Nucleus accumbens (tissue), 56 donors: ENCODE measurements at regions not wholly inside any gene's neighbourhood (a gene's known extent, or its start where the extent isn't known, plus 50 kb on each side); places are given as distances from the start of the nearest gene placed in this dataset.

Experiments
- DNase-seq, 56 donors: peaks; one replicate each; lab custom pipeline; 2025; lab: John Stamatoyannopoulos, UW

DNA sequence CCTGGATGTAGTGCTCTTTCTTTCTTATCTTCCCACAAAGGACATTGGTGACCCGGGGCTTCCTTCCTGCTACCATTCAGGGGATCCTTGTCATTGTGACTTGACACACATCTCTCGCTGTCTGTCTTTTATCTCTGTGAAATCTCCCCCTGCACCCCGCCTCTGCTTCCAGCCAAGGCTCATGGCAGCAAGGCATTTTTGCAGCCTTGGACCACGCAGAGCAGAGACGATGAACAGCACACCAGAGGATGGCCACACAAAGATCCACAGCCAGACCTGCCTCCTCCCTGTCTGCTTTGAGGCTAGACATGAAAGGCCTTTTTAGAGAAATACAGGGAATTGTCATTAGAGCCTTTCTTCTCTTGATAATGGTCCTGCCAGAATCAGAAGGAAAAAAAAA, 549.1 kb downstream of the CDK5RAP2 start:
- no peak for DNase-seq

DNA sequence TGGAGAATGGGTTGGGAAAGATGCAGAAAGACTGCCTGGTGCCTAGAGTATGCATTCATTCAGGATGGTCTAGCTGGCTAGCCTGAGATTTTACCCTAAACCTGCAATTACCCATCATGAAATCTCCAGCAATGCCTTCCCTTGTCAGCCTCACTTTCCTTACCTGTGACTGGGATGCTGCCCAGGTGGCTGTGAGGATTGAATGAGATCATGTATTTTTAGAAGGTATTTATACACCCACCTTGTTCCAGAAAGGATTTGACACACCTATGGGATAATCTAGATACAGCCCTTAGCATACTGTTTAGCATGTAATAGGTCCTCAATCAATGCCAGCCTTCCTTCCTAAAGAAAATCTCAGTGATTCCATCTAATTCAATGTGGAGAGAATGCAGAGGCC, 561.4 kb downstream of the CDK5RAP2 start:
- no peak for DNase-seq

DNA sequence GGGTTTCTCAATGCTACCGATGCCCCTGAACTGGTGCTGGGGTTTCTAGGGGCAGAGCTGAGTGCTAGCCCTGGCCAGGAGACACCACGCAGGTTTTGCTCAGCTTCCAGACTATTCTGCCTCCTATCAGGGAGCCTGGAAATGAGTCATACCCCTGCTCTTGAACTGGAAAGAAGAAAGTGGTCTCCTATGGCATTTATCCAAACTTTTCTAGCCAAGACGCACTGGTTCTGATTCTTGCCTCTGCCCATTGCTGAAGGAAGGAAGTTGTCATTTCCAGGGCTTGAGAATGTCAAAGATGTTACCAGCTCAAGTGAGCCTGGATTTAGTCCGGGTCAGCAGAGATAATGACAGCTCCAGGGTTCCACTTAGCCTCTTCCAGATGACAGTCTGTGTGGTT, 561.9 kb downstream of the CDK5RAP2 start:
- no peak for DNase-seq

DNA sequence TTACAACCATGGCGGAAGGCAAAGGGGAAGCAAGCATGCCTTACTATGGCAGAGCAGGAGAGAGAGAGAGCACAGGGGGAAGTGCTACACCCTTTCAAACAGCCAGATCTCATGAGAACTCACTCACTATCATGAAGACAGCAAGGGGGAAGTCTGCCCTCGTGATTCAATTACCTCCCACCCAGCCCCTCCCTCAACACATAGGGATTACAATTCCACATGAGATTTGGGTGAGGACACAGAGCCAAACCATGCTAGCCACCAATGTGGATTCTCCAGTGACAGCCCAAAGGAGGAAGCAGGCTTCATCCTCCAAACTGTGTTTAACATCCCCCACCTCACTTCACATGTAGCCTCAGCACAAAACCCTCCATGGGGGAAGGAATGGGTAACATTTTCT, 563.7 kb downstream of the CDK5RAP2 start:
- DNase-seq = no peak

DNA sequence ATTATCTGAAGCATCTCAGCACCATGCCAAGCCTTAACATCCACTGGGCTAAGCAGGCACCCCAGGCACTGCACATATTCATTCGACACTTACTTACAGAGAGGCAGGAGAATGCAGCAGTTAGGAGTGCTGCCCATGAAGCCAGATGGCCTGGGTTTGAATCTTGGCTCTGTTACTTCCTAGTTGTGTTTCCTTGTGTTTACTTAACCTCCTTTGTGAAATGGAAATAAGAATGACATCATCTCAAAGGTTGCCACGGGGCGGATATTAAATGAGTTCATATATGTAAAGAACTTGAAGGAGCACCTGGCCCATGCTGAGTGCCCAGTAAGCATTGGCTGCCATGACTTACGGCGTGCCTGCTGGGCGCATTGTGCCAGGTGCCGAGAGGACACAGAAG, 565.2 kb downstream of the CDK5RAP2 start:
- DNase-seq = no peak

DNA sequence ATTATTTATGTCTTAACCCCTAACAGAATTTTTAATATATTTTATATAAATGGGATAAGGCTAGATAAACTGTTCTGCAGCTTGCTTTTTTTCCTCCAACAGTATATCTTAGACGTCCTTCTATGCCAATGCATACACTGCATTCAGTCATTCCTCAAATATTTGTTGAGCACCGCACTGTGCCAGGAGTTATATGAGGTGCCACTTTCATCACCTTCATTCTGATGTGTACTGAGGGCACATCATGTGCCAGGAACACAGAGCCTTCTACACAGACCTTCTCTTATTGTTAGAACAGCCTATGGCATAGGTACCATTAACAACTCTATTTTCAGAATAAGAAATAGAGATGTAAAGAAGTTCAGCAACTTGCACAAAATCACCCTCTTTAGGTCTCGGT, 570.1 kb downstream of the CDK5RAP2 start:
- DNase-seq = no peak

DNA sequence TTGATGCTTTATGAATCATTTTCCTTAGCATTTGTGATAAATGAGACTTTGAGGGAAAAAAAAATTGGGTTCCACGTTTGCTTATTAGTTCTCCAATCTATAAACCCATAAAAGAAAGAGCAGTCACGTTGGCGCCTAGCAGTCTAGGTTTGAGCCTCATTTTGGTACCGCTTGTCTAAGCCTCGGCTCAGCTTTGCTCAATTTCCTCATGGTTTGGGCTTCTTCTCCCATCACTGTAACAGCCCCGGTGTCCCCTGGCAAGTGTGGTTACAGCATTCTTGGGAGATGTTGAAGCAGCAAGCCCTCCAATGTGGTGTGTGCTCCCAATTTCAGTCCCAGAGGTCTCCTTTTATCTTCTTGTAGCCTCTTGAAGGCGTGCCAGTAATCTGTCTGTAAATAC, 578.4 kb downstream of the CDK5RAP2 start:
- DNase-seq = no peak

DNA sequence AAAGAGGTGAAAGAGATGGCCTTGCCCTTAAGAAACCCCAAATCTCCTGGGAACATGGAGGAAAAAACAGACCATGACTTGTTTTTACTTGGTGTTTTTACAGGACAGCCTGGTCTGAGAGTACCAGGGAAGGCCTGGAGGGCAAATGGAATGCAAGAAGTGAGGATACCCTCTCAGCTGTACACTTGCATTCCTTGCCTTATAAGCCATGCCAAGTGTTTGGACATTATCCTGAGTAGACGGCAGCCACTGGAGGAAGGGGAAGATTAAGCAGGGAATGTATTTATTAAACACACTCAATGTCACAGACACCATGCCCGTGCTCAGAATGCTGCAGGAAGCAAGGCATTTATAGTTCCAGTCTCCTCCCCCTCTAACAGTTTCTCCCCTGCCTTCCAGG, 581.4 kb downstream of the CDK5RAP2 start:
- no peak for DNase-seq

DNA sequence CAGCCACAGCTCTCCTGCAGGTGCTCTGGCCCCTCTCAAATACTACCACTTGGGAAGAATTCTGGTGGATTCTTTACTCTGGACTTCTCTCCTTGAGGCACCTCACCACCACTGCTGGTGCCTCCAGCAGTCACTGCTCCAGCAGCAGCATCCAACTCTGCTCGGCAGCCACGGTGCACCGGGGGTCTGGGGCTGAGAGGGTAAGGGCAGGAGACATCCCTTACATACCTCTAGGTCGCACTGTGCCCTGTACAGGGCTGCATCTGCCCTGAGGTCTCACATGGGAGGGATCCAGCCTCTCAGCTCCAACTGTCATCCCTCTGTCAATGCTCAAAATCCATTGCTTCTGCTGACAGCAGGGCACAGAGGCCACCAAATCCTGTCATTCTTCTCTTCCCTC, 588.2 kb downstream of the CDK5RAP2 start:
- DNase-seq = no peak

DNA sequence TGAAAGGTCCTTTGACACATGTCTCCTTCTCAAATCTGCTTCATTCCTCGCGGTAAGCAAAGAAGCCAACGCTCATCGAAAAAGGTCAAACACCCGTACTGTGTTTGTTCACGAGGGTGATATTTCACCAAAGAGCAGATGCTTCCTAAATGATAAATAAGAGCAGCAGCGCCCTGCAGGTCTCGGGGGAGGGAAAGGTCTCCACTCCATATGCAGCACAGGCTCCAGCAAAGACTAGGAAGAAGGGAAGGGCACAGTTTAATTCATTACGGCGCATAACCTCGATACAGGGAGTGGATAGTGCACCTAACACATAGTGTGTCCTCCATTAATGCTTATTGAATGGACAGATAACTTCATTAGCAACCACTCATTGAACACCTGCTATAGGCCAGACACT, 593.3 kb downstream of the CDK5RAP2 start:
- no peak for DNase-seq

DNA sequence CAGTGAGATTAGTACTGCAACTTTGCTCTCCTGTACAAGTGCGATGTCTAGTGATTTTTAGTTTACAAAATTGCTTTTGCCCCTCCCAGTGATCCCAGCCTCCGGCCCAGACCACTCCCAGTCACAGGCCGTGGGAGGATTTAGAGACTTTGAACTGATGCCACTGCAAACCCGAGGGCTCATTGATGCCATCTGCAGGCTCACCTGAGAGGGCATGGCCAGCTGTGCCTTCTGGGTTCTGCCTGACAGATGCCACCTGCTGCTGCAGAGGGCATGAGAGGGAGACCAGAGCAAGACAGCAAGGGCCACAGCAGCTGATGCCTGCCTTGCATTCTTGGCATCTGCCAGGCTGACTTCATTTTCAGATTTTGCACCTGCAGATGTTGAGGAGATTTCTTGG, 593.8 kb downstream of the CDK5RAP2 start:
- DNase-seq = no peak

DNA sequence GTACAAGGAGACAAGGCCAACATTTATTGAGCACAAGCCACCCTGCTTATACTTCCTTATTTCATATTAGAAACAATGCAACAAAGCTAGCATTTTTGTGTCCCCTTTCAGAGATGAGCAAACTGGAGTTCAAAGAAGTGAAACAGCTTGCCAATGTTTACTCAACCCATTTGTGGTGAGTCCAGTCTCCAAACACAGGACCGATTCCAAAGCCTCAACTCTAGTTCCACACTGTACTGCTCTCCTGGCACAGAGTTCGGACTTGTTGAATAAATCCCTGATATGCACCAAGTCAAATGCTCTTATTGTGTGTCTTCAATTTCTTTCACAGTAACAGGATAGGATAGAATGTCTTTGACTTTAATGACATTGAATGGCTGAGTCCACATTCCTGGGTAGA, 604.8 kb upstream of the BRINP1 start:
- DNase-seq = no peak

DNA sequence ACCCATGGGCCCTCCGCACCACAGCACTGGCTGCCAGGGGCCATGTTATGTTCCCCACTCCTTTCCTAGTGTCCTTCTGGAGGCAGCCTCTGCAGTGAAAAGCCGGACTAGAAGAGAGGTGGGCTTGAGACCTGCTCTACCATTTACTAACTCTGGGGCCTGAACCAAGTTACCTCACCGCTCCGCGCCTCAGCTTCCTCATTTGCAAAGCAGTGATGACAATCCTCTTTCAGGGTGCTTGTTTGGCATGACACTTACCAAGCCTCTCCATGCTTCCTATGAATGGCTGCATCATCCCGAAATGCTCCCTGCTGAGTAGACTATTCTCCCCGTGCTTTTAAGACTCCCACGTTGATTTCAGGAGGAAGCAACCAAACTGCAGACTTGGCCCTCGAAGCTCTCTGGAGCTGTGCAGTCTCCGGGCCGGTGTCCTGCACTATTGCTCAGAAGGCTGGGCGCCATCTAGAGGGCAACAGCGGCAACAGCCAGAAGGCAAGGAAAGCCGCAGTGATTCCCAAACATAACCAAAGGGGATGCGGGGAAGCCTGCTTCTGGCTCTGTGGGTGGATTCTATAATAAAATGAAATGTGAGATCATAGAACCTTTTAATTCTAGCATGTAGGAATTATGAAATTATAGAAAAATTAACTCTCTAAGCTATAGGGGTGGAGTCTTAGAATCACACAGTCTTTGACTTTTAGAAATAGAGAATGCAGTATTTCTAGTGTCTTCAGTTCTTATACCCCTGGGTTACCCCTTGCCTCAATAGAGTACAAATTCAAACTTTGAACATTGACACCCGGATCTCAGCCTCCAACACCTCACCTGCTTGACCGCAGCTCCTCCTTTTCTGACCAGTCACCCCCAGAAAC, 599.8 kb upstream of the BRINP1 start:
- DNase-seq = peak in 55 of 56 donors; percentile 4 to 88 (median 55)

DNA sequence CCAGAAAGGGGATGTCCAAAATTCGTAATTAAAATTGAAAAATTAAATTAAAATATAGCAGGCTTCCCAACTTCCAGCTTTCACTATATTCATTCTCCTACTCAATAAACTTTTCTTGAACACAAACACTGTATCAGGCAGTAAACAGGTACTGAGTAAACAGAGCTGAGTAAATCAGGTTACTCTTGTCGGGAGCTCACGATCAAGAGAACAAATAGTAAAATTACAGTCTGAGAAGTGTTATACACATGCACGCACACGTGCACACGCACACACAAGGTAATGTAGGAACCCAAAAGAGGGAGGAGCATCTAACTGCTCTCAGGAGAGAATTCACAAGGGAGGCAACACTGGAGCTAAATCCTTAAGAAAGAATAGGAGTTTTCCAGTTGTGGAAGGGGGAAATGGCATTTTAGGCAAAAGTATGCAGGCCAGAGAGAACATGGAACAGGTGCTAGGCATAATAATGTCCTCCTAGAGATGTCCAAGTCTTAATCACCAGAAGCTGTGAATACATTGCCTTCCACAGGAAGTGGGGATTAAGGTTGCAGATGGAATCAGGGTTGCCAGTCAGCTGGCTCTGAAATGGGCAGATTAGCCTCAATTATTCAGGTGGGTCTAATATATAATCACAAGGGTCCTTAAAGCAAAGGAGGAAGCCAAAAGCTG, 598.8 kb upstream of the BRINP1 start:
- DNase-seq = no peak

DNA sequence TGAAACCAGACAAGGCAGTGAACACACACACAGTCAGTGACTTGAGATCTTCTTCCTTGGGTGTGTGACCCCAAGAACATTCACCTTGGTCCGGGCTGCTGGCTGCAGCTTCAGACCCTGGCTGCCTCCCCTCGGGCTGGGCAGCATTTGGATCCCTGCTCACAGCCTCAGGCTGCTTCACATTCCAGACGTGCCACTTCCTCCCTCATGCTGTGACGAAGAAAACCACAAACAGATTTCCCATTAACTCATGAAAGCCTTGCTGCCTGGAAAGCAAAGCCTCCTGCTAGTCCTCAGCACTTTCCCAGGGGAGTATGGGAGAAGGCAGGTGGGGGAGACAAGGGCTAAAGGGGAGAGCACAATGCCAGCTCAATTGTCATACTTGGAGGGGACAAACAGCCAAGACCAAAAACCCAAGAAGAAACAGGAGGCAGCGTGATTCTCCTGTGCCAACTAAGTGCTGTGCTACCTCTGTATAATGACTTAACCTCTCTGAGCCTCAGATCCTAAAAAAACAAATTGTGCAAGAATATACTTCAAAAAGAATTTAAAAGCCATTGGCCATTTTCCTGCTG, 594.6 kb upstream of the BRINP1 start:
- peak in 1 of 56 donors; percentile 1 for DNase-seq

DNA sequence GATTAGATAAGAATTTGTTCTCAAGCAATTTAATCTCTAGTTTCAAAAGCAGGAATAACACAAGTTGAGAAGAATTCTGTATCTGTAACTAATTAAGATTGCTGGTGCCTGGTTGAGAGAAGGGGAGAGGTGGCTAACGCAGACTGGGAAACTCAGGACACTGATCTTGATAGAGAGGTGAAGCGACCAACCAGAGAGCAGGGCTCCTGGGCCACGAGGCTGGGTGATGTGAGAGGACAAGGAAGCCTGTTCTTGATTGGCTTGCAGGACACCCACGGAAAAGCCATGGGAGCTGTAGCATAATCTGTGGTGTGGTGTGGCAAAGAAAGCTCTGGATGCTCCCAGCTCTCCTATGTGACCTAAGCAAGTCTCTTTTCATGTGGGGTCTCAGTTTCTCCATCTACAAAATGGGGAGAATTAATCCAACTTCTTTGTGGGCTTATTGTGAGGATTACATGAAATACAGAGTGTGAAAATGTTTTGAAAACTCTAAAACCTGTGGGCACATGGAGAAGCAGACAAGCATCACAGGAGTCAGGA, 594.1 kb upstream of the BRINP1 start:
- no peak for DNase-seq

DNA sequence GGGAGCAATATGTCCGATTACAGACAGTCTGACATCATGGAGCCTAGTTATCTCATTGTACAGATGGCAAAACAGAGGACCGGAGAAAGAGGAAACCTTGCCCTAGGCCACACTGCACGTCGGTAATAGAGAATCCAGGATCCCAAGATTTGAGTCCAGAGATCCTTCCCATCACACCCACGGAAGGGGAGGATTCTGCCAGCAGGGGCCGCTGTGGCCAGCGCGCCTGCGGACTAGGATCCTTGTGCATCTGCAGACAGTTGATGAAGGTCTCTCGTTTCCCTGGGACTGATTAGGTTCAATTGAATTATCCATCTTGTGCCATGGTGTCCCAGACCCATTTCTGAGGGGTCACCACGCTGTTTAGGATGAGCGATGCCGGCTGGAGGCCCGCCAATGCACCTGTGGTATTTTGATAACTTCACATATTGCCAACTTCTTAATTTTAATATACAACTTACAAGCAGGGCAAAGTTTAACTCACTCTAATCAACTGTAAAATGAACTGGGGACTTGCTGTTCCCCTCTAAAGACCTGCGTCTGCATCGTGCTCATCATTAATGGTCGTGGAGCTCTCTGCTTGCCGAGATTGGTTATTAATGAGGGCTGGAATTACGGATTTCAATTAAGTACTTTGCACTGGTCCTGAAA, 592.7 kb upstream of the BRINP1 start:
- peak in 7 of 56 donors; percentile 0 to 37 (median 1) for DNase-seq

DNA sequence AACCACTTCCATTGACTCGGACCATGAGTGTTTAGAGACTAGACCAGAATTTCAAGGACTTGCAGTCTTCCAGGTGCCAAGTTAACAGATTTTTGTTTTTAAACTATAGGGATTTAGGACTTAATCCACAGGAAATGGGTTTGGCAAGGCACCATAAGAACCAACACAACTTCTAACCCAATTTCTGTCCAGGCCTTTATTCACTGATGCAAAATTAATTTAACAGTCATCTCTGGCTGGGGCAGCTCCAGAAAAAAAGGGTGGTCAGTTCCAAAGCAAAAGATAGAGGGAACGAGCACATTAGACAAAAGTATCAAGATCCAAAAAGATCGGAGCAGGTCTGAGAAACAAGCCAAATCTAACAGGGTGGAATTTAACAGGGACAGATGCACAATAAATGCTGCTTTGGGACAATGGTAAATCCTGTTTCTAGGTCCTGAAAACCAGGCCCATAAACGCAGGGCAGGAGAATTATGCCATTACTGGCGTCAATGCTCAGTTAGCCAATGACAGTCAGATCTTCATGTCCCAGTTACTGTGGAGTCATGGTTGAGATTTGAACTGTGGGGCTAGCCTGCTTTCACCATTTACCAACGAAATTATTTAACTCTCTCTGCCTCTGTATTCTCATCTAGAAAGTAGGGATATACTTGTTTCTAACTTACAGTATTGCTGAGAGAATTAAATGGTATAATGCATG, 590.8 kb upstream of the BRINP1 start:
- no peak for DNase-seq

DNA sequence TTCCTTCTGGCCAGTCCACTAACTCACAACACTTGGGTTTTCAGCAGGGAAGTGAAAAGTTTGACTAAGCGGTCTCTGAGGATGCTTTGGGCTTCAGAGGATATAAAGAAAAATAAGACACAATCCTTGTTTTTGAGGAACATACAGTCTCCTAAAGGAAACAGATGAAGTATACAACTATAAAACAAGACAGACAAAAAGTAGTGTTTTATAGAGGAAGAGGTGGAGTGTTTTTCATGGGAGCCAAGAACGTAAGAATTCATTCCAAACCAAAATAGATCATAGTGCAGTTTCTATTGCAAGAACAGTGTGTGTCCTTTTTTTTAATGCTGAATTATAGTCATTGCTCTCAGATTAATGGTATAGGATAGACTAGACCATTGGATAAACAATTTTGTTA, 586.9 kb upstream of the BRINP1 start:
- DNase-seq = no peak

DNA sequence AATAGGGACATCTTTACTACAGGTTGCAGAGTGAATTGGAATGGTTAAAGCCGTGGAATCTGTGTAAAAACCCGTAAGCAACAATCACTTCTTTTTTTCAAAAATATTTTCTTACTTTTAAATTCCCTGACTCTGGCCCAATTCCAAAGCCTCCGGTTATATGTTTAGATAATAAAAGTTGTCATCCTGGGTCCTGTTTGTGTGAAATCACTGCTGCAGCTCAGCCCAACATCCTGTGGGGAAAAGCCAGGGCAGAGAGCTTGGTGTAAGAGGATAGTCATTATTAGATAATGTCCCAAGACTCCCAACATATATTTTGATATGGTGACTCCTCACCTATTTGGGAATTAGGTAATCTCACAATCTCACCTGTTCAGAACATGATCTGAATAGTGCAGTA, 586.0 kb upstream of the BRINP1 start:
- DNase-seq = no peak
